ENCODE measurements at regions not wholly inside any gene's neighbourhood (a gene's known extent, or its start where the extent isn't known, plus 50 kb on each side); places are given as distances from the start of the nearest gene placed in this dataset.

DNA sequence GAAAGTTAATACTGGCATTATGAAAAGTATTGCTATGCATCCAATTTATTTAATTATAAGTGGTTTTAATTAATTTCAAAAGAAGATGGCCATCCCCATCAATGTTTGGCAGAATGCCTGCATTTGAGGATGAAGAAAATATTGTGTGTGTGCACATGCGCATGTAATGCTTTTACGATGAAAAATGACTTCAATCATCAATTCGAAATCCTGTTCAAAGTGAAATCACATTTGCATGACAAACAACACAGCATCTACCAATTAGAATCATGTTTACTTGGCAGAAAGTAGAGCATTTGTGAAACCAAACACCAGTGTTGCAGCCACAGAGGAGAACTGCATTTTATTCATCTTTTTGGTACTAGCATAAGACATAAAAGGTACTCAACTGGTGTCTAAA is 191.9 kb upstream of the PIRT start:
- no peak for DNase-seq (ENCODE audit: low spot score)
- TF ChIP-seq, protein P1, sequence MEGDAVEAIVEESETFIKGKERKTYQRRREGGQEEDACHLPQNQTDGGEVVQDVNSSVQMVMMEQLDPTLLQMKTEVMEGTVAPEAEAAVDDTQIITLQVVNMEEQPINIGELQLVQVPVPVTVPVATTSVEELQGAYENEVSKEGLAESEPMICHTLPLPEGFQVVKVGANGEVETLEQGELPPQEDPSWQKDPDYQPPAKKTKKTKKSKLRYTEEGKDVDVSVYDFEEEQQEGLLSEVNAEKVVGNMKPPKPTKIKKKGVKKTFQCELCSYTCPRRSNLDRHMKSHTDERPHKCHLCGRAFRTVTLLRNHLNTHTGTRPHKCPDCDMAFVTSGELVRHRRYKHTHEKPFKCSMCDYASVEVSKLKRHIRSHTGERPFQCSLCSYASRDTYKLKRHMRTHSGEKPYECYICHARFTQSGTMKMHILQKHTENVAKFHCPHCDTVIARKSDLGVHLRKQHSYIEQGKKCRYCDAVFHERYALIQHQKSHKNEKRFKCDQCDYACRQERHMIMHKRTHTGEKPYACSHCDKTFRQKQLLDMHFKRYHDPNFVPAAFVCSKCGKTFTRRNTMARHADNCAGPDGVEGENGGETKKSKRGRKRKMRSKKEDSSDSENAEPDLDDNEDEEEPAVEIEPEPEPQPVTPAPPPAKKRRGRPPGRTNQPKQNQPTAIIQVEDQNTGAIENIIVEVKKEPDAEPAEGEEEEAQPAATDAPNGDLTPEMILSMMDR (IDR thresholded peaks at IDR 0.05; ENCODE audit: borderline replicate concordance, control extremely low read depth, extremely low read depth, insufficient read depth, missing control alignments): no peak
- in situ Hi-C loops (cut with MboI; ENCODE audit: low sequenced_read_pairs, unreplicated experiment): no loop called here

DNA sequence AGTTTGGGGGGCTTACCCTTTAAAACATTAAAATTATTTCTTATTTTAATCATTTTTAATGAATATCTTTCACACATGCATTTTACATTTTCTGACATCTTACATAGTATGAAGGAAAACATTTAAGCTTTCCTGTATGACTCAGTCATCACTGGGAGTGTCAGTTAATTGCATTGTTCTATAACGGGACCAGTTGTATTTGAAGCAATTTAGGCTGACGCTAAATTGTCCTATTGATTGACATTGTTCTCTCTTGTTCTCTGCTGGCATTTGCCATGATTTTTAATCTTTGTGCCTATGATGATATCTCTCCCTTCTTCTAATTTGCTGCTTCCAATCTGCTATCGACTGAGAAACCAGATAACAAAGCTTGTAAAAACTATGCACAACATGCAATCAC is 190.5 kb upstream of the PIRT start:
- TF ChIP-seq, protein P1 (IDR thresholded peaks at IDR 0.05; ENCODE audit: borderline replicate concordance, control extremely low read depth, extremely low read depth, insufficient read depth, missing control alignments): no peak
- in situ Hi-C loops (cut with MboI; ENCODE audit: low sequenced_read_pairs, unreplicated experiment): no loop called here
- DNase-seq (ENCODE audit: low spot score): no peak

DNA sequence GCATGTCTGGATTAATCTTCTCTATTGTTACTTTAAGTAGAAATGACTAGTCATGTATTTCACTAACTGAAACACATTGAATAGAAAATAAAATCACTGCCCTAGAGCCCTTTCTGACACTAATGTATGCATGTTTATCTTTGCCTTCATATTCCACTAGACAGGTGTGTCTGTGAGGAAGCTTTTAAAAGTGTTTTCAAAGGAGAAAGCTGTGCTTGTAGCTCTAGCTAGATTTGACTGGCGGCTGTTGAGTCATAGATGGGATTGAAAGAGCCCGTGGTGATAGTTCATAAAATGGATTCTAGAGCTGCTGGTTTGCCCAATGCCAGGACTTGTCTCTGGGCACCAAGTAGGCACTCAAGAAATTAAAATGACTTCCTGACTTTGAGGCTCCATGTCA is 189.0 kb upstream of the PIRT start:
- DNase-seq (ENCODE audit: low spot score): no peak
- in situ Hi-C loops (cut with MboI; ENCODE audit: low sequenced_read_pairs, unreplicated experiment): no loop called here
- TF ChIP-seq, protein P1 (IDR thresholded peaks at IDR 0.05; ENCODE audit: borderline replicate concordance, control extremely low read depth, extremely low read depth, insufficient read depth, missing control alignments): no peak

DNA sequence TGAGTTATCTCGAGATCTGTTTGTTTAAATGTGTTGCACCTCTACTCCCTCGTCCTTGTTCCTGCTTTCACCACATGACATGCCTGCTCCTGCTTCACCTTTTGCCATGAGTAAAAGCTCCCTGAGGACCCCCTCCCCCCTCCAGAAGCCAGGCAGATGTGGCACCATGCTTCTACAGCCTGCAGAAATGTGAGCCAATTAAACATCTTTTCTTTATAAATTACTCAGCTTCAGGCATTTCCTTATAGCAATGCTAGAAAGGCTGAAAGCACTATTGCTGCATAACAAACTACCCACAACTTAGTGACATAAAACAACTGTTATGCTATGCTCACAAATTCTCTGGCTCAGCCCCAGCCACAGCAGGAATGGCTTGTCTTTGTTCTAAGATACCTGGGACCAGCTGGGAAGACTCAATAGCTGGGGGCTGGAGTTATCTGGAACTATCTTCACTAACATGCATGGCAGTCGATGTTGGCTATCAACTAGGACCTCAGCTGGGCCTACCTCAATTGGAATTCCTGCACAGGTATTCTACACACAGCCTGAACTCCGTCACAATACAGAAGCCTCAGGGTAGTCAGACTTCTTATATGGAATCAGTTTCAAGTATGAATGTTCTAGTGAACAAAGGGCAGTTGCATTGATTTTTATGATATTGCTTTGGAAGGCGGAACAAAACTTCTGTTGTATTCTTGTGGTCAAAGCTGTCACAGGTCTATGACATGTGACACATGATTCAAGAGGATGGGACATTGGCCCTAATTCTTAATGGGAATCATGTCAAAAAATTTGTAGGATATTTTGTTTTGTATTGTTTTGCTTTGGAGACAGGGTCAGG is 186.0 kb upstream of the PIRT start:
- no peak for DNase-seq (ENCODE audit: low spot score)
- TF ChIP-seq, protein P1 (IDR thresholded peaks at IDR 0.05; ENCODE audit: borderline replicate concordance, control extremely low read depth, extremely low read depth, insufficient read depth, missing control alignments): no peak
- in situ Hi-C loops (cut with MboI; ENCODE audit: low sequenced_read_pairs, unreplicated experiment): no loop called here

DNA sequence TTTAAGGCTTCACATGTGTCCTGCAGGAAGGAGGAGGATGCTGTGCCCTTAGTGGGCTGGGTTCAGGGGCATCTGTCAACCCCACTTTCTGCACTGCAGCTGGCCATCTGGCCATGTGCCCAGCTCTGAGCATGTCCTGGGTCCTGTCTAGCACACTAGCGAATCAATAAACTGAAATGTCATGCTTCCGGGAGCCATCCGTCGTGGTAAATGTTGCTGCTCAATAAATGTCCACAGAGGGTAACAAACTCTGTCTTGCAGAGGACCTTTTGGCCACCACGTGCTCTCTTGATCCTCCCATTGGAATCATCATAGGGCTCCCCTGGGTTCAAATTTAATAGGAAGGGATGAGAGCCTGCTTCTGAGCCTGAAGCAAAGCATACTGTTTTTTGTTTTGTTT is 168.6 kb upstream of the PIRT start:
- no peak for DNase-seq (ENCODE audit: low spot score)
- in situ Hi-C loops (cut with MboI; ENCODE audit: low sequenced_read_pairs, unreplicated experiment): no loop called here
- TF ChIP-seq, protein P1 (IDR thresholded peaks at IDR 0.05; ENCODE audit: borderline replicate concordance, control extremely low read depth, extremely low read depth, insufficient read depth, missing control alignments): no peak

DNA sequence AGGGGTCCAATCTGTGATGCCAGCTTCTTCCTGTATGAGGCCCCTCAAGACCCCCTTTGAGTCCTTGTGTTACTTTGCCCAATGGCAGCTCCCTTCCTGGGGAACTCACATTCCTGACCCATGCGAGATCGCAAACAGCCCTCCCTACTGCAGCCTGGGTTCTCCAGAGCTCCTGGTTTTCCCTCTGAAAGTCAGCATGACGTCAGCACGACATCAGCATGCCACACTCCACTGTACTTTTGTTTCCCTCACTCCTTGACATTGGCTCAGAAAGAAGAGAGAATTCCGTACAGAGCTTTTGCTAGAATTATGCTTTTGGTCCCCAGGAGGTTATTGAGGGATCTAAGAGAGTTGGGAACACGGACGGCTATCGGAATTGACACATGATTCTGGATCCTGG is 168.1 kb upstream of the PIRT start:
- in situ Hi-C loops (cut with MboI; ENCODE audit: low sequenced_read_pairs, unreplicated experiment): no loop called here
- DNase-seq (ENCODE audit: low spot score): no peak
- TF ChIP-seq, protein P1 (IDR thresholded peaks at IDR 0.05; ENCODE audit: borderline replicate concordance, control extremely low read depth, extremely low read depth, insufficient read depth, missing control alignments): no peak
